CD1c-positive myeloid dendritic cell (primary cell): ENCODE measurements at regions not wholly inside any gene's neighbourhood (a gene's known extent, or its start where the extent isn't known, plus 50 kb on each side); places are given as distances from the start of the nearest gene placed in this dataset.
"Not testable (repeated sequence)": the region's sequence is repeated elsewhere in the genome, so short reads cannot be mapped to it uniquely, and the experiment has no call there.

ENCODE experiments used
- DNase-seq: peaks from one replicate; pipeline ENCODE4 v3.0.0-alpha.2; 2016; ENCODE audit errors: extremely low spot score

DNA sequence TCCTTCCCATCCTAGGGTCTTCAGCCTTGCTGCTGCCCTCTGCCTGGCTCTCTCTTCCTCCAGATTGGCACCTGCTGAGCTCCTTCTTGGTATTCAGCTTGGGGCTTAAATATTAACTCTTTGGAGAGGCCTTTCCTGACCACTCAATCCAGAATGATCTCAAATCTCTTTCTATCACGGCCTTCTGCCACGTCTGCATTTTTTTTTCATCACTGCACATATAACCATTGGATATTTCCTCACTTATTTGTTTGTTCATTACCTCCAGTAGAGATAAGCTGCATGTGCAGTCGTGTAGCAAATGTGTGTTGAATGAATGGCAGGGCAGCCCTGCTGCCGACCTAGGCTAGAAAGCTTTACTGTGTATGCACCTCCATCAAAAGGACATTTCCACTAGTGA lies 51.6 kb upstream of the MPP7 start:
- DNase-seq, result no peak

DNA sequence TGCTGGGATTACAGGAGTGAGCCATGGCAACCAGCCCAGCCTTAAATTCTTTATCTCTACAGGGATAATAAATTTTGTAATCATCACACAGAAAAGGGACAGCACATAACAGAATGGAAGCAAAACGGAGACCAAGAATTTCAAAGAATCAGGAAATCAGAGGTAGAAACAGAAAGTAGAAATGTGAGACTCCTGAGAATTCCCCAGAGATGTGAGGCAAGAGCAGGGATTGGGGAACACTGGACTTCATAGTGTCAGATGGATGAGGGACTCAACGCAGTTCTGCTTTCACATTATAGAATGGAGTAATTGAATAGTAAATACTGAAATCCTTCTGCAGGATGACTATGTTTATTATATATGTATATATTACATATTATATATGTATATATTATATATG lies 52.5 kb upstream of the MPP7 start:
- no peak for DNase-seq

DNA sequence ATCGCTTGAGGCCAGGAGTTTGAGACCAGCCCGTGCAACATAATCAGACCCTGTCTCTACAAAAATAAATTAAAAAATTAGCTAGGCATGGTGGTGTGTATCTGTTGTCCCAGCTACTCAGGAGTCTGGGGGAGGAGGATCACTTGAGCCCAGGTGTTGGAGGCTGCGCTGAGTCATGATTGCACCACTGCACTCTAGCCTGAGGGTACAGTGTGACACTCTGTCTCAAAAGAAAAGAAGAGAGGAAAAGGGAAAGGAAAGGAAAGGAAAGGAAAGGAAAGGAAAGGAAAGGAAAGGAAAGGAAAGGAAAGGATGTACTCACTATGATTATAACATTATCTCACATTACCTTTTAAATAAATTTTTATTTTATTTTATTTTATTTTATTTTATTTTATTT lies 56.5 kb upstream of the MPP7 start:
- DNase-seq, result no peak

DNA sequence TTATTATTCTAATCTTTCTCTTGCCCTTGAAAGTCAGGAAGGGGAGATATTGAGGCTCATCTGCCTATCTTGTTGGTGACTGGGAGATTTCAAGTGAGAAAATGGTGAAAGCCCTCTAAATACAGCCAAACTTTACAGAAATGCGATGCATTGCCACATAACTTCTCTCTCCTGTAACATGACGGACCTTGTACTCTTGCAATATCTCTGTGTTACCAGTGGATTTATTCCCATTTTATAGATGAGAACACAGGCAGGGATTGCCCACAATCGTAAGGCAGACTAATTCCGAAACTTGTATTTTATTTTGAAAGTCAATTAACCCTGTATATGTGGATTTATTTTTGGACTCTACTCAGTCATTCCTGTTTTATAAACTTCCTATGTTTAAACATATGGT lies 57.3 kb upstream of the MPP7 start:
- no peak for DNase-seq

DNA sequence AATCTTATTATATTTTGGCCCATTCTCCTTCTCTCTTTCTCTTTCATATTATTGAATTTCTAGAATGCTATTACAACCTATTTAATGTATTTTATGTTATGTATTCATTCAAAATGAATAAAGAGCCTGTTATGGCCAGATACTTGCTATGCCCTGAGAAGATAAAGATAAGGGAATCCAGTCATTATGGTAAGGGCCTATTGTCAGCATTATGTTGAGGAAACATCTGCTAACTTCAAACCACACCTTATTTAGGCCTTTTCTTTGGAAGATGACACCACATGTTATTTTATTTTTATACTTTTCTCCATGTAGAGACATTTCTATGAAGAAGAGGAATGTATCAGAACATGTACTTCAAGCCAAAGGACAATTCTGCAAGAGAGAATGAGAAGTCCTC lies 60.5 kb upstream of the MPP7 start:
- DNase-seq, result no peak

DNA sequence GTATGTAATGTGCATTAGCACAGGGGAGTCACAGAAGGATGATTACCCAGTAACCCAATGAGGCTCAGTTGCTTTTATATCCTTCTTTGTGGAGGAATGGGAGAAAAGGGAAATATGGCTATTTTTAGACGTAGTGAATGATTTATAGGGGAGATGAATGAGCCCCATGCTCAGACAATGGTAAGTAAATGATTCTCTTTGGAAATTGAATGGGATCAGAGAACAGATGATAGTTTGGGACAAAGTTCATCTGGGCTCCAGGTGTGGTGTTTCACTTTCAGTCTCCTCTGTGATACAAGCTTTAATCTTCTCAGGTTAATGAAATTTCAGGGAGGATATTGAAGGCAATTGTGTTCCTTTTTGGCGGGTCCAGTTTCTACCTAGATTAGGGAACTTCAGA lies 63.0 kb upstream of the MPP7 start:
- no peak for DNase-seq

DNA sequence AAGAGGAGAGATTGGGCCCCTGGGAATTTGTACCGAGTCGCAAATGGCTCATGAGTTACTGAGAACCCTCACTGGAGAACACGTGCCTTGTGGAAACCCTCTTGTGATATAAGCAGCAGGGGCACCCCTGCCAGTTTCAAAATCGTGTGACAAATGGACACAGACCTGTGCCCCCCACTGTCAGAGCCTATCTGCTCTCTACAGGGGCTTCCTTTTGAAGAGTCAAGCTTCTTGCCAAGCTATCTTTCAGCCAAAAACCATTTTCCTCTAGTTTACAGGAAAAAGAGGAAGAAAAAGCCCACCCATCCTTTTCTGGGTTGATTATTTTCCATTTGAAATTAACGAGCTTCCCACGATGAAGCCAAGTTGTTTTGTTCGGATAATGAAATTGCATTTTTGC lies 64.1 kb upstream of the MPP7 start:
- DNase-seq, result no peak

DNA sequence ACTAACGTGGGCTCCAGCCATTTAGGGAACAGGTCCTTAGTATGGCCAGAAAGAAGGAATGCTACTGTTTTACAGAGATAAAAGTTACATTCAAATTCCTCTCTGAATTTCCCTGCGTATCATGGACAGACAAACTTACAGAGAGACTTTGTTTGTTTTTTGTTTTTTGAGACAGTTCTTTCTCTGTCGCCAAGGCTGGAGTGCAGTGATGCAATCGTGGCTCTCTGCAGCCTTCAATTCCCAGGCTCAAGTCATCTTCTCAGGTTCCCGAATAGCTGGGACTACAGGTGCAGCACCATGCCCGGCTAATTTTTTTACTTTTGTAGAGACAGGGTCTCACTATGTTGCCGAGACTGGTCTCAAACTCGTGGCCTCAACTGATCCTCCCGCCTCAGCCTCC lies 64.5 kb upstream of the MPP7 start:
- DNase-seq, result no peak

DNA sequence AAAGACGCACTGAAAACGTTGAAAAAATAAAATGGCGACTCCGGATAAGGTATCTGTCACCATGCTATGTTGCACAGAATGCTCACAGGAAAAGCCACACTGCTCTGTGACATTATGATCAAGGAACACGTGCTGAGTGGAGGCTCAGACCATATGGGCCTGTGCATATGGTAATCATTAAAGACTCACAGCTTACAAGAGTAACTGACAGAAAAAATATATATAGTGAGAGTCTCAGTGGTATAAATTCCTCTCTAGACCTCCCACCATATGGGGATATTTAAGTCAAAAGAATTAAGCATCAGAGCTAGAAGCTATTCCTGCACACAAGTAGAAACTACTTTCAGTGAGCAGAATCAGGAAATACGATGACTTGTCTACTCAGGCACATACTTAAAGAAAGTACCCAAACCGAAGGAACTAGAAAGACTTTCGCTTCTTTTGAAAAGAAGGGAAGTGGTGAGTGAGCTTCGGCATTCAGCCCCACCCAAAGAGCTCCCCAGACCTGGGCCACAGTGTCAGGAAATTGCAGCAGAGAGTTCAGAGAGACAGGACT lies 65.1 kb upstream of the MPP7 start:
- DNase-seq, result peak; percentile 79

DNA sequence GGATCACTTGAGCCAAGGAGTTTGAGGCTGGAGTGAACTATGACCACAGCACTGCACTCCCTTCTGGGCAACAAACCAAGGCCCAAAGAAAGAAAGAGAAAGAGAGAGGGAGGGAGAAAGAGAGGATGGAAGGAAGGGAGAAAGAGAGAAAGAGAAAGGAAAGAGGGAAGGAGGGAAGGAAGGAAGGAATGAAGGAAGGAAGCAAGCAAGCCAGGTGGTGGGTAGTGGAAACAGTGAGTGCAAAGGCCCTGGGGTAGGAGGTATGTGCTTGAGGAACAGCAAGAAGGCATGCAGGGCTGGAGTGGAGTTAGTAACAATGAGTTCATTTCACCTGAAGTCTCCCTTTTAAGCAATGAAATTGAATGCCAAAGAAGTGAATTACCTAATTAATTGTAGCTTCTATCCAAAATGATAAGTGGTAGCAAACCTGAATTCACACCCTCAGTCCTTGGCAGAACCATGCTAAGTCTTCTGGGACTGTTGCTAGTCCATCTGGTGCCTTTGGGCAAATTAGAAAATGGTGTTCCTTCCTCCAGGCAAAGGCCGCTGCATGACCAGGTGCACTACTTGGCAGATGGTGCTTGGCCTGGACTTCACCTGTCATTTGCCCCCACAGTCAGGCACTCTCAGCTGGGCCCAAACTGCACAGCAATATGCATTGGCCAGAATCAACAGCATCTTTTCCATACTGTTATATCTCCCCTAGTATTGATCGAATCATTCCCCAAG lies 67.4 kb upstream of the MPP7 start:
- no peak for DNase-seq

DNA sequence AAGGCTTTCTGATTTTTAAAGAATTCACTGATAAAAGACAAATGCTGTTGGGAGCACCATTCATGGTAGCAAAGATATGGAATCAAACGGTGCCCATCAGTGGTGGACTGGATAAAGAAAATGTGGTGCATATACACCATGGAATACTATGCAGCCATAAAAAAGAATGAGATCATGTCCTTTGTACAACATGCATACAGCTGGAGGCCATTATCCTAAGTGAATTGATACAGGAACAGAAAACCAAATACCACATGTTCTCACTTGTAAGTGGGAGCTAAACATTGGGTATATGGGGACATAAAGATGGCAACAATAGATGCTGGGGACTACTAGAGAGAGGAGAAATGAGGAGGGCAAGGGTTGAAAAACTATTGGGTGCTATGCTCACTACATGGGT lies 68.8 kb upstream of the MPP7 start:
- DNase-seq, result not testable (repeated sequence)

DNA sequence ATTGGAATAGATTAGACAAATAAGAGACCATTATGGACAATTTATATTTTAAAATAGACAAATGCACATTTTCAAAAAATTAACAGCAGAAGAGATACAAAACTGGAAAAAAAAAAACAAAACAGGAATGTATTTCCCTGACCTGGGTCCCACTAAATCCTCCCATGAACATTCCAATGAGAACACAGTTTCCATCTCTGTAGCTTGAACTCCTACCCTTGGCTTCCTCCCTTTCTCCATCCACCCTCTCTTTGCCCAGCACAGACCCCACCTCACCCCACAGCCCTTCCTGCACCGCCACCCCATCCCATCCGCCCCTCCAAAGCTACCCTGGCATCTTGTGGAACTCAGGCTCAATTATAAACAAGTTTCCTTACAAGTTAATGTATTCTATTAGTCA lies 71.2 kb upstream of the MPP7 start:
- no peak for DNase-seq

DNA sequence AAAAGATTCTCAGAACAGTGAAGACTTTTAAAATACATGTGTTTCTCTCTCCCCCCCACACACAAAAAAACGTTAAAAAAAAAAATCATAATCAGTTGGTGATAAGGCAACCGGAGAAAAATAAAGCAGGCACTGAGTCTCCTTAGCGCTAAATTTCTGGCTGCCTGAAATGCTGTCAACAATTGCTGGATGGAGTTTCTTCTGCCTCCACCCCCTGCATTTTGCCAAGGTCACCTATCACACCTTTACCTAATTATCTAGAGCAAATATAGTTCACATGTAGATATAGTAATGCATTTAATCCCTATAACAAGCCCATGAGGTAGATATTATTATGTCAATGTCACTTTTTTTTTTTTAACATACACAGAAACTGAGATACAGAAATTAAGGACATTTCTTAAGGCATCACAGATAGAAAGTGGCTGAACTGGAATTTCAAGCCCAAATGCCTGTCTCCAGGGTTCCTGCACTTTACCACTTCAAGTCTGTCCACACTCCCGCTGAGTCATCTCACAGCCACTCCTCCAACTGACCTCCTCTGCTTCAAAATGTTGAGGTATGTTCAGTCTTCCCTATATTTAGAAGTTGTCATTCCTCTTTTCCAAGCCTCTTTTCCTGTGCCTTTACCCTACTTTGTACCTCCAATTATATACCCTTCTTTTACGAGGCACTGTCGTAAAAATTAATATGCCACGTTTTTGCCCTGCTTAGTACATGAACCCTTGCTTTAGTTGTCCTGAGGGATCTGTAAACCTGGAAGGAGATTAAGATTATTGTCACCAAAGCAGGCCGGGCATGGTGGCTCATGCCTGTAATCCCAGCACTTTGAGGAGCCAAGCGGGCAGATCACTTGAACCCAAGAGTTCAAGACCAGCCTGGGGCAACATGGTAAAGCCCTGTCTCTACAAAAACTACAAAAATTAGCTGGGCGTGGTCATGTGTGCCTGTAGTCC lies 72.8 kb upstream of the MPP7 start:
- no peak for DNase-seq

DNA sequence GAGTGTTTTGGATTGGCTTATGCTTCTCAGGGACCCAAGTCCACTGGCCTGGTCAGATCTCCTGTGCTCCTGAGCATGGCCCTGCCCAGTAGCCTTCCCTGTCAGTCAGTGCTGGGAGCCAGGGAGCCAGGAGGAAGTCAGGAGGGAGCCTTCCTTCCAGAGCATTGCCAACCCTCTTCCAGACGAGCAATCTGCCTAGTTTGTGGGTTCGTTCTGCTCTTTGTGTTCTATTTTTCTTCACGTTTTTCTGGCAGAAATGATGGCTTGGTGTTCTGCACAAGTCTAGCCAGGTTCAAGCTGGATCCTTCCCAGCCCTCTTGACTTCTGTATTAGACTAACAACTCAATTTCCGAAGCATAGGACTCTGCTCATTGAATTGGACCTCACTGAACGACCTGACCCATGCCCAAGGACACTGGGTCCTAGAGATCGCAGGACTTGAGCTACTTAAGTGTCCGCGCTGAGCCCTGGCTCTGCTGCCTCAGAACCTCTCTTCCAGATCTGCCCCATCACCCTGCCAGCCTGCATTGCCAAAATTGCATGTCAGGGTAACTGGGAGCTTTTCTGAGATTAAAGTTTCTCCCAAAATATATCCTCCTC lies 76.2 kb upstream of the MPP7 start:
- DNase-seq, result no peak

DNA sequence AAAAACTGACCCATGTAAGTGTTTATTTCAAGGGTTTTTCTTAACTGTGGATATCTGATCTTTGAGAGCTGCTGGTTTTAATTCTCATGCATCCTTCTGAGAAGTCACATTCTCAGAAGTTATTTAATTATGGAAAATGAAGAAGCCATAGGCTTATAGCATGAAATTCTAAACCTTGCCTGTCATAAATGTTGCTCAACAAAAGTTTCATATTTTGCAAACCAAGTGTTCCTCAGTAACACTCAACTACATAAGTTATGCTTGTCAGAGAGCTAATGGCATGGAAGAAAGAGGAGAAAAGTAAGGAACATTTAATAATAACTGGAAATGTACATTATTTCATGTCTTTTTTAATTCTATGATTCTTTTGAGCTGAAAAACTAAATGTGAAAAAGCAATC lies 78.6 kb upstream of the MPP7 start:
- DNase-seq, result peak; percentile 44

DNA sequence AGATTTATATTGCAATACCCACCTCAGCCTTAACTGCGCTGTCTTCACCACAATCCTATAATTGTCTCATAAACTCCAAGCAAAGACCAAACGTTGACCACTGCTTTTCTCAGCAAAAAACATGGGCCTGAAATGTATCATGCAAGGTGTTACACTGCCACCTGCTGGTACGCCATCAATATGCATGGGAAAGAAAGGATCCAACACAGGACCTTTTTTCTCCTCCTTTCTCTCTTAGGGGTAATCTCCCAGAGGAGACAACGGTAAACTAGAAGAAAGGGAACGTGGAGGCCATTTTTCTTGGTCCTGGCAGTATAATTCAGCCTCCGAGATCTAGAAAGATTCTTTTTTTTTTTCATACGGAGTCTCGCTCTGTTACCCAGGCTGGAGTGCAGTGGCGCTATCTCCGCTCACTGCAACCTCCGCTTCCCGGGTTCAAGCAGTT lies 79.1 kb upstream of the MPP7 start:
- peak; percentile 90 for DNase-seq

DNA sequence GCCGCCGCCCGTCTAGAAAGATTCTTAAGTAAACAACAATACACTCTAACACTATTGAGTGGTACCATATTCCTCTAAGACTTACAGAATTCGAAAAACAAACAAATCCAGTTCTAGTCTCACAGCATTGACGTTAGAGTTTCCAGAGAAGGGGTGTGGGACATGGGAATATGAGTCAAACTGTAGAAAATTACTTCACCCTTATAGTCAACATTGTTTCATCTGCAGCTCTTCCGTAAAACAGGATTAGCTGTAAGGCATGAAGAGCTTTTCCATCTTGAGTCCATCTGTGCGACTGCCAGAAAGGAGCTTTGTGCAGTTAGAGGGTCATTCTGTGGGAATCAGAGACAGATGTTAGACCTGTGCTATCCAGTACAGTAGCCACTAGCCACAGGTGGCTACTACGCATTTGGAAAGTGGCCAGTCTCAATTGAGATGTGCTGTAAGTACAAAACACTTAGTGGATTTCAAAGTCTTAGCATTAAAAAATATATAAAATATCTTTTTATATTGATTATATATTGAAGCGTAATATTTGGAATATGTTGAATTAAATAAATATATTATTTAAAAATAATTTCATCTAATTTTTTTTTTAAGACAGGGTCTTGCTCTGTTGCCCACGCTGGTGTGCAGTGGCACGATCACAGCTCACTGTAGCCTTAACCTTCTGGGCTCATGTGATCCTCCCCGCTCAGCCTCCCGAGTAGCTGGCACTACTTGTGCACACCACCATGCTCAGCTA lies 79.8 kb upstream of the MPP7 start:
- no peak for DNase-seq

DNA sequence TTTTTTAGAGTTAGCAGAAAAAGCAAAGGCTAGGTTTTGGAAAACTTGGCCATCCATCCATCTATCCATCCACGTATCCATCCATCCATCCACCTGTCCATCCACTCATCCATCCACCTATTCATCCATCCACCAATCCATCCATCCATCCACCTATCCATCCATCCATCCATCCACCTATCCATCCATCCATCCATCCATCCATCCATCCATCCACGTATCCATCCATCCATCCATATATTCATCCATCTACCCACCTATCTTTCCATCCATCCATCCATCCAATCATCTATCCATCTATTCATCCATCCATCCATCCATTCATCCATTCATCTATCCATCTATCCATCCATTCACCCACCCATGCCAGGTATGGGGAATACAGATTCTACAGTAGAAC lies 81.7 kb upstream of the MPP7 start:
- DNase-seq, result no peak

DNA sequence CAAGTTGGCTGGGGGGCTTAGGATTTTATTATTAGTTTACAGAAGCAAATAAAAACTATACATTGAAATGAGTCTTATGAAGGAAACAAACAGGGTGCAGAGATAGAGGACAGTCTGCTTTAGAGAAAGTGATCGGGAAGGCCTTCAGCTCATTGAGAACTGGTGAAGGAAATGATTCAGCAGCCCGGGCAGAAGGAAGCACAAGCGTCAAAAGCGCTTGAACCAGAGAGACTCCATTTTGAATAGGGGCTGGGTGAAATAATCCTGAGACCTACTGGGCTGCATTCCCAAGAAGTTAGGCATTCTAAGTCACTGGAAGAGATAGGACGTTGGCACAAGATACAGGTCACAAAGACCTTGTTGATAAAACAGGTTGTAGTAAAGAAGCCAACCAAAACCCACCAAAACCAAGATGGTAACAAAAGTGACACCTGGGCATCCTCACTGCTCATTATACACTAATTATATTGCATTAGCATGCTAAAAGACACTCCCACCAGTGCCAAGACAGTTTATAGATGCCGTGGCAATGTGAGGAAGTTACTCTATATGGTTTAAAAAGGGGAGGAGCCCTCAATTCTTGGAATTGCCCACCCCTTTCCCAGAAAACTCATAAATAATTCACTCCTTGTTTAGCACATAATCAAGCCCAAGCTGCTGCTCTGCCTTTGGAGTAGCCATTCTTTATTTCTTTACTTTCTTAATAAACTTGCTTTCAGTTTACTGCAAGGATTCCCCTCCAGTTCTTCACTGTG lies 83.1 kb upstream of the MPP7 start:
- peak; percentile 45 for DNase-seq

DNA sequence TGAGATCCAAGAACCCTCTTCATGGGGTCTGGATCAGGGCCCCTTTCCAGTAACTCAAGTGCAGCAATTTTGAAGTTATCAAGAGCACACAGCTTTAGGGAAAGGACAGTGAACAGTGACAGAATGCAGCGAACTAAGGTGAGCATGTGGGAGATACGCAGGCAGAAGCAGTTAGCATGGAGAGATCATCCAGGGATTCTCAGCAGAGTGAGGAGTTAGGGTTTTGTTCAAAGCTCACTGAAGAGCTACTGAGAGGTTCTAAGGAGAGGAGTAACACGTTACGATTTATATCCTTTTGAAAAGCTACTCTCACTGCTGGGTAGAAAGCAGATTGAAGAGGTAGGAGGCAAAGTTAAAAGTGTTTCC lies 83.6 kb upstream of the MPP7 start:
- DNase-seq, result no peak

DNA sequence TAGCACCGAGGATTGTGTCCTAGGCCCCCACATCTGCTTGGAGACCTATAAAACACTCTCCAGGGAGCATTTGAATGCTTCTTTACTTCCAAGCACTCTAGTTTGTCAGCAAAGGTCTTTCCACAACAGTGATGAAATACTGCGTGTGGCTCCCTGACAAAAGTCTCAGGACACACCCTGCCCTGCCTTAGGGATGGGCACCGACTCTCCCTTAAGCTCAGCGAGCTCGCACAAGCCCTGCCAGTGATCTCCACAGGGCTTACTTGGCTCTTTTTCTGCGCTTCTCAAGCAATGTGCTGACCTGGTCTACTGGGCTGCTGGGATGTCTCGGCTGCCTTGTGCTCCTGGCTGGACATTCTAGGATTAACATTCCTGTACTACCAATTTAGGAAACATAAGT lies 84.3 kb upstream of the MPP7 start:
- no peak for DNase-seq
